Mucosa of descending colon (tissue), 3 donors: ENCODE measurements at regions not wholly inside any gene's neighbourhood (a gene's known extent, or its start where the extent isn't known, plus 50 kb on each side); places are given as distances from the start of the nearest gene placed in this dataset.

ENCODE experiments used
- ATAC-seq: fragments of 200-7000 bp; cut with Tn5 transposase; one replicate; pipeline ENCODE4 v1.9.1; 2020; ENCODE audit warnings: mild to moderate bottlenecking, moderate library complexity
- DNase-seq, 3 donors: peaks; one replicate each; pipeline ENCODE4 v3.0.0-alpha.2; 2020
- H3K36me3 ChIP-seq: fragments of 200-600 bp; one replicate; pipeline ENCODE4 v1.8.0; 2021; ENCODE audit warnings: low read depth, mild to moderate bottlenecking
- H3K4me1 ChIP-seq: fragments of 200-600 bp; one replicate; pipeline ENCODE4 v1.8.0; 2021; ENCODE audit warnings: low read depth, mild to moderate bottlenecking
- H3K4me3 ChIP-seq: fragments of 200-600 bp; one replicate; pipeline ENCODE4 v1.8.0; 2021; ENCODE audit warnings: mild to moderate bottlenecking
- H3K9me3 ChIP-seq: fragments of 200-600 bp; one replicate; pipeline ENCODE4 v1.8.0; 2021; ENCODE audit warnings: mild to moderate bottlenecking
- intact Hi-C, 2 donors: fragments of 100-400 bp; cut with DNase I in 1 of 2; cut with micrococcal nuclease in 1 of 2; formaldehyde crosslinking; loops; one replicate each; pipeline versions ENCODE4 v1.11.0 to v1.11.1; 2022; cut with DNase I, micrococcal nuclease
- TF ChIP-seq, protein P1 (sequence below): fragments of 200-600 bp; IDR thresholded peaks from one replicate; pipeline ENCODE4 v1.8.0; 2022; ENCODE audit warnings: antibody characterized with exemption, mild to moderate bottlenecking
- donor health status: DM: no; HTN: no; CAD: no; lungs with moderate emphysema.
- donor health status: DM: no; HTN: no; CAD: no.
- donor health status: DM: no; HTN: yes; CAD: no.

DNA sequence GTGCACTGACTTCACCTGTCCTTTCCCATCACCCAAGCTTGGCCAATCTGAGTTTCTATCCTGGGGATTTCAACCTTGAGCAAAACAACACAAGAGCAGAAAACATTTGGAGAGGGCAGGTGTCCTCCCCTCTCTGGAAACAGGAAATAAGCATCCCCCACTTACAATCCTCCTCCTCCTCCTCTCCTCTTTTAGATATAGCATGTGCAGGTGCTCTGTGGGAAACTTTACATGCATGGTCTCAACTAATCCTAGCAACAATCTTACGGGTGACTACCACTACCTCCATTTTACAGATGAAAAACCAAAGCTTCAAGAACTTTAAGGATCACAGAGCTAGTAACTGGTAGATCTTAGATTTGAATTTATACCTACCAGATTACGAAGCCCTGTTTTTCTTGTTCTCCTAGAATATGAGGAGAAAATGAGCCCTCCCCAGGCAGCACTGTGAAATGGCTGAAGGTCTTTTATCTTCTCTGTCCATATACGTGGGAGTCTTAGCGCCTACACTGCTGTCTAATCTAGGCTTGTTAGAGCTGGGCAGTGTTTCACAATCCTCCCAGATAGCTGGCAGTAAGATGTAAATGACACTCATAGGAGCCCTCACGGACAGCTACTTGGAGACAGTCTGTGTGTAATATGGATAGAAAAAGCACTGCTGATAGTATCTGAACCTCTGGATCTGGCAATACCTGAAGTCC is 301.2 kb upstream of the PROK2 start:
- TF ChIP-seq, protein P1, sequence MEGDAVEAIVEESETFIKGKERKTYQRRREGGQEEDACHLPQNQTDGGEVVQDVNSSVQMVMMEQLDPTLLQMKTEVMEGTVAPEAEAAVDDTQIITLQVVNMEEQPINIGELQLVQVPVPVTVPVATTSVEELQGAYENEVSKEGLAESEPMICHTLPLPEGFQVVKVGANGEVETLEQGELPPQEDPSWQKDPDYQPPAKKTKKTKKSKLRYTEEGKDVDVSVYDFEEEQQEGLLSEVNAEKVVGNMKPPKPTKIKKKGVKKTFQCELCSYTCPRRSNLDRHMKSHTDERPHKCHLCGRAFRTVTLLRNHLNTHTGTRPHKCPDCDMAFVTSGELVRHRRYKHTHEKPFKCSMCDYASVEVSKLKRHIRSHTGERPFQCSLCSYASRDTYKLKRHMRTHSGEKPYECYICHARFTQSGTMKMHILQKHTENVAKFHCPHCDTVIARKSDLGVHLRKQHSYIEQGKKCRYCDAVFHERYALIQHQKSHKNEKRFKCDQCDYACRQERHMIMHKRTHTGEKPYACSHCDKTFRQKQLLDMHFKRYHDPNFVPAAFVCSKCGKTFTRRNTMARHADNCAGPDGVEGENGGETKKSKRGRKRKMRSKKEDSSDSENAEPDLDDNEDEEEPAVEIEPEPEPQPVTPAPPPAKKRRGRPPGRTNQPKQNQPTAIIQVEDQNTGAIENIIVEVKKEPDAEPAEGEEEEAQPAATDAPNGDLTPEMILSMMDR = no peak
- no peaks in the 10 kb centered on the region for H3K9me3 ChIP-seq
- ATAC-seq (no peak), DNase-seq (no peak)
- H3K4me3 ChIP-seq = no peak overlapping the region
- H3K36me3 ChIP-seq = no peaks in the 10 kb centered on the region
- intact Hi-C loops = no loop called here
- H3K4me1 ChIP-seq = peaks cover 7% of the 10 kb centered on the region

GRCh38 chr3:72085036-72085435 is 300.1 kb upstream of the PROK2 start:
- ATAC-seq (no peak), DNase-seq (no peak)
- Histone ChIP-seq H3K4me3 (no peak overlapping the region), H3K4me1 (peaks cover 7% of the 10 kb centered on the region), H3K36me3 (no peaks in the 10 kb centered on the region), H3K9me3 (no peaks in the 10 kb centered on the region)
- intact Hi-C loops = no loop called here
- TF ChIP-seq, protein P1 = no peak

GRCh38 chr3:72082776-72083462 is 298.0 kb upstream of the PROK2 start:
- DNase-seq = no peak
- H3K4me1 ChIP-seq = peaks cover 7% of the 10 kb centered on the region

GRCh38 chr3:72082186-72082715 is 297.3 kb upstream of the PROK2 start:
- peaks cover 7% of the 10 kb centered on the region for H3K4me1 ChIP-seq
- no peaks in the 10 kb centered on the region for H3K9me3 ChIP-seq
- ATAC-seq (peak; percentile 91), DNase-seq (peak in 1 of 3 donors; percentile 42)
- intact Hi-C loops = no loop called here
- no peaks in the 10 kb centered on the region for H3K36me3 ChIP-seq
- TF ChIP-seq, protein P1 = no peak
- H3K4me3 ChIP-seq = no peak overlapping the region

More at GRCh38 chr3:72082776-72083462, 298.0 kb upstream of the PROK2 start:
- H3K4me3 ChIP-seq = no peak overlapping the region
- no peaks in the 10 kb centered on the region for H3K36me3 ChIP-seq
- intact Hi-C loops = no loop called here
- TF ChIP-seq, protein P1 = no peak
- peak; percentile 14 for ATAC-seq
- H3K9me3 ChIP-seq = no peaks in the 10 kb centered on the region

GRCh38 chr3:72081471-72082185 is 296.7 kb upstream of the PROK2 start:
- intact Hi-C loops = no loop called here
- DNase-seq = no peak
- TF ChIP-seq, protein P1 = no peak
- H3K9me3 ChIP-seq = peaks cover under 1% of the 10 kb centered on the region
- peaks cover 7% of the 10 kb centered on the region for H3K4me1 ChIP-seq
- ATAC-seq = no peak
- no peak overlapping the region for H3K4me3 ChIP-seq
- no peaks in the 10 kb centered on the region for H3K36me3 ChIP-seq
